NB4 (cell line): ENCODE measurements at regions not wholly inside any gene's neighbourhood (a gene's known extent, or its start where the extent isn't known, plus 50 kb on each side); places are given as distances from the start of the nearest gene placed in this dataset.

Experiments
- DNase-seq: peaks from one replicate; pipeline ENCODE4 v3.0.0; 2010; ENCODE audit warnings: low read depth
- H3K4me3 ChIP-seq: one replicate; pipeline ENCODE4 v1.5.1; 2011; ENCODE audit warnings: mild to moderate bottlenecking, low read depth, low read length, moderate library complexity
- CTCF ChIP-seq: IDR thresholded peaks from one replicate; pipeline ENCODE4 v1.5.1; 2012; ENCODE audit warnings: low read depth, low read length
- MAX ChIP-seq: IDR thresholded peaks from 2 replicates; pipeline ENCODE4 v1.6.1; 2011; ENCODE audit warnings: low read depth, low read length
- MYC ChIP-seq: IDR thresholded peaks from 2 replicates; pipeline ENCODE4 v1.6.1; 2011; ENCODE audit warnings: low read depth, low read length
- POLR2A ChIP-seq: IDR thresholded peaks from 2 replicates; pipeline ENCODE4 v1.6.1; 2011; ENCODE audit warnings: mild to moderate bottlenecking; ENCODE audit not compliant: insufficient read length; ENCODE audit errors: extremely low read depth

- TF ChIP-seq POLR2A, result no peak
- peak; percentile 32 for TF ChIP-seq CTCF
- TF ChIP-seq MAX, result no peak
- peak; percentile 62 for DNase-seq
- no peak overlapping the region for H3K4me3 ChIP-seq
Measured at GRCh38 chr21:25385911-25386474, 221.3 kb downstream of the MRPL39 start.

- no peak overlapping the region for H3K4me3 ChIP-seq
- DNase-seq, result no peak
- TF ChIP-seq POLR2A (no peak), MYC (no peak), CTCF (no peak), MAX (no peak)
Measured at GRCh38 chr21:25385341-25385740, 221.9 kb downstream of the MRPL39 start.

GRCh38 chr21:25384782-25385181, 222.5 kb downstream of the MRPL39 start:
- TF ChIP-seq CTCF (no peak), MAX (no peak), POLR2A (no peak), MYC (no peak)
- H3K4me3 ChIP-seq, result no peak overlapping the region
- no peak for DNase-seq

- H3K4me3 ChIP-seq, result no peak overlapping the region
- no peak for DNase-seq
- no peak for TF ChIP-seq MYC
- no peak for TF ChIP-seq MAX
- TF ChIP-seq POLR2A, result no peak
- no peak for TF ChIP-seq CTCF
Measured at GRCh38 chr21:25383545-25383944, 223.7 kb downstream of the MRPL39 start.

GRCh38 chr21:25381936-25382452, 225.3 kb downstream of the MRPL39 start:
- TF ChIP-seq MYC (no peak), MAX (no peak), CTCF (no peak), POLR2A (no peak)
- DNase-seq, result no peak
- H3K4me3 ChIP-seq, result no peak overlapping the region

- TF ChIP-seq POLR2A (no peak), MYC (no peak), CTCF (no peak), MAX (no peak)
- DNase-seq, result no peak
- H3K4me3 ChIP-seq, result no peak overlapping the region
Measured at GRCh38 chr21:25375675-25376074, 231.6 kb downstream of the MRPL39 start.
